SJCRH30 (cell line): ENCODE measurements at regions not wholly inside any gene's neighbourhood (a gene's known extent, or its start where the extent isn't known, plus 50 kb on each side); places are given as distances from the start of the nearest gene placed in this dataset.
"Not testable (repeated sequence)": the region's sequence is repeated elsewhere in the genome, so short reads cannot be mapped to it uniquely, and the experiment has no call there.

Experiments
- DNase-seq, 2 experiments: peaks; one replicate each; pipeline ENCODE4 v3.0.0-alpha.2; 2015 to 2020
- H3K27ac ChIP-seq: fragments of 250-450 bp; sonication (Bioruptor Pico); 2 replicates; pipeline ENCODE4 v1.5.1; 2020; ENCODE audit warnings: mild to moderate bottlenecking, moderate library complexity
- H3K27me3 ChIP-seq: fragments of 250-450 bp; sonication (Bioruptor Pico); 2 replicates; pipeline ENCODE4 v1.5.1; 2020; ENCODE audit warnings: mild to moderate bottlenecking, moderate library complexity
- H3K36me3 ChIP-seq: fragments of 250-450 bp; sonication (Bioruptor Pico); 2 replicates; pipeline ENCODE4 v1.5.1; 2020; ENCODE audit warnings: mild to moderate bottlenecking, moderate library complexity
- H3K4me1 ChIP-seq: fragments of 250-450 bp; sonication (Bioruptor Pico); 2 replicates; pipeline ENCODE4 v1.5.1; 2020; ENCODE audit warnings: mild to moderate bottlenecking, moderate library complexity
- H3K4me3 ChIP-seq: fragments of 250-450 bp; sonication (Bioruptor Pico); 2 replicates; pipeline ENCODE4 v1.5.1; 2020; ENCODE audit warnings: mild to moderate bottlenecking, moderate library complexity
- H3K9me3 ChIP-seq: fragments of 250-450 bp; sonication (Bioruptor Pico); replicated peaks from 2 replicates; pipeline ENCODE4 v1.5.1; 2020; ENCODE audit warnings: mild to moderate bottlenecking, moderate library complexity

GRCh38 chr3:26480377-26480776 lies 142.2 kb upstream of the LRRC3B start:
- H3K27me3 ChIP-seq, result no peaks in the 10 kb centered on the region
- no peaks in the 10 kb centered on the region for H3K36me3 ChIP-seq
- no peaks in the 10 kb centered on the region for H3K4me1 ChIP-seq
- no peak overlapping the region for H3K4me3 ChIP-seq
- H3K27ac ChIP-seq, result no peak overlapping the region
- no peak for DNase-seq
- H3K9me3 ChIP-seq, result no peaks in the 10 kb centered on the region

GRCh38 chr3:26484140-26484539 lies 138.4 kb upstream of the LRRC3B start:
- Histone ChIP-seq H3K27ac (no peak overlapping the region), H3K36me3 (no peaks in the 10 kb centered on the region), H3K27me3 (0 out of 2 replicates have a peak, but pooled peaks cover 3% of the 10 kb centered on the region), H3K4me1 (no peaks in the 10 kb centered on the region), H3K4me3 (no peak overlapping the region), H3K9me3 (no peaks in the 10 kb centered on the region)
- peak; percentile 5 to 38 for DNase-seq

GRCh38 chr3:26498271-26498670 lies 124.3 kb upstream of the LRRC3B start:
- no peak overlapping the region for H3K4me3 ChIP-seq
- H3K27ac ChIP-seq, result no peak overlapping the region
- DNase-seq, result no peak

GRCh38 chr3:26505399-26505798 lies 117.2 kb upstream of the LRRC3B start:
- H3K27ac ChIP-seq, result no peak overlapping the region
- no peak for DNase-seq
- no peaks in the 10 kb centered on the region for H3K4me1 ChIP-seq
- H3K9me3 ChIP-seq, result no peaks in the 10 kb centered on the region
- no peaks in the 10 kb centered on the region for H3K36me3 ChIP-seq
- H3K27me3 ChIP-seq, result peaks cover 11% of the 10 kb centered on the region; the same call in 1 of the 2 replicates
- no peak overlapping the region for H3K4me3 ChIP-seq

More at GRCh38 chr3:26498271-26498670, 124.3 kb upstream of the LRRC3B start:
- no peaks in the 10 kb centered on the region for H3K4me1 ChIP-seq
- no peaks in the 10 kb centered on the region for H3K36me3 ChIP-seq
- H3K9me3 ChIP-seq, result no peaks in the 10 kb centered on the region
- no peaks in the 10 kb centered on the region for H3K27me3 ChIP-seq

- not testable (repeated sequence) for H3K4me3 ChIP-seq, H3K27me3 ChIP-seq, DNase-seq, H3K27ac ChIP-seq, H3K36me3 ChIP-seq, H3K9me3 ChIP-seq, H3K4me1 ChIP-seq
Measured at GRCh38 chr3:26514445-26515029, 108.0 kb upstream of the LRRC3B start.

- Histone ChIP-seq H3K27me3 (no peaks in the 10 kb centered on the region), H3K4me3 (no peak overlapping the region), H3K9me3 (no peaks in the 10 kb centered on the region), H3K36me3 (no peaks in the 10 kb centered on the region), H3K4me1 (no peaks in the 10 kb centered on the region), H3K27ac (no peak overlapping the region)
- DNase-seq, result no peak
Measured at GRCh38 chr3:26515351-26515750, 107.2 kb upstream of the LRRC3B start.

- Histone ChIP-seq H3K9me3 (no peaks in the 10 kb centered on the region), H3K4me1 (no peaks in the 10 kb centered on the region), H3K36me3 (no peaks in the 10 kb centered on the region), H3K27me3 (no peaks in the 10 kb centered on the region), H3K4me3 (no peak overlapping the region), H3K27ac (no peak overlapping the region)
- DNase-seq, result no peak
Measured at GRCh38 chr3:26521261-26521660, 101.3 kb upstream of the LRRC3B start.

- no peak overlapping the region for H3K27ac ChIP-seq
- peak in 1 of 2 experiments; percentile 9 for DNase-seq
- no peaks in the 10 kb centered on the region for H3K36me3 ChIP-seq
- H3K9me3 ChIP-seq, result no peaks in the 10 kb centered on the region
- no peak overlapping the region for H3K4me3 ChIP-seq
- H3K4me1 ChIP-seq, result no peaks in the 10 kb centered on the region
- H3K27me3 ChIP-seq, result no peaks in the 10 kb centered on the region
Measured at GRCh38 chr3:26522919-26523318, 99.7 kb upstream of the LRRC3B start.

- H3K27ac ChIP-seq, result no peak overlapping the region
- no peak for DNase-seq
- no peak overlapping the region for H3K4me3 ChIP-seq
- H3K9me3 ChIP-seq, result no peaks in the 10 kb centered on the region
- H3K27me3 ChIP-seq, result no peaks in the 10 kb centered on the region
- no peaks in the 10 kb centered on the region for H3K36me3 ChIP-seq
- H3K4me1 ChIP-seq, result no peaks in the 10 kb centered on the region
Measured at GRCh38 chr3:26525013-26525412, 97.6 kb upstream of the LRRC3B start.

- Histone ChIP-seq H3K27me3 (peaks cover 2% of the 10 kb centered on the region; the same call in 1 of the 2 replicates), H3K36me3 (no peaks in the 10 kb centered on the region), H3K9me3 (peaks cover 4% of the 10 kb centered on the region; the same call in 1 of the 2 replicates), H3K4me1 (no peaks in the 10 kb centered on the region), H3K27ac (no peak overlapping the region), H3K4me3 (no peak overlapping the region)
- no peak for DNase-seq
Measured at GRCh38 chr3:26535151-26535550, 87.4 kb upstream of the LRRC3B start.

- Histone ChIP-seq H3K27me3 (peaks cover 2% of the 10 kb centered on the region; the same call in 1 of the 2 replicates), H3K4me1 (no peaks in the 10 kb centered on the region), H3K27ac (no peak overlapping the region), H3K9me3 (no peaks in the 10 kb centered on the region), H3K4me3 (no peak overlapping the region), H3K36me3 (no peaks in the 10 kb centered on the region)
- no peak for DNase-seq
Measured at GRCh38 chr3:26536955-26537354, 85.6 kb upstream of the LRRC3B start.

- no peak overlapping the region for H3K4me3 ChIP-seq
- H3K27me3 ChIP-seq, result peaks cover 7% of the 10 kb centered on the region; the same call in 1 of the 2 replicates
- H3K36me3 ChIP-seq, result no peaks in the 10 kb centered on the region
- no peak for DNase-seq
- no peaks in the 10 kb centered on the region for H3K9me3 ChIP-seq
- no peak overlapping the region for H3K27ac ChIP-seq
- no peaks in the 10 kb centered on the region for H3K4me1 ChIP-seq
Measured at GRCh38 chr3:26550413-26550812, 72.2 kb upstream of the LRRC3B start.

GRCh38 chr3:26556637-26557036 lies 65.9 kb upstream of the LRRC3B start:
- Histone ChIP-seq H3K9me3 (no peaks in the 10 kb centered on the region), H3K4me1 (no peaks in the 10 kb centered on the region), H3K27me3 (peaks cover 7% of the 10 kb centered on the region; the same call in 1 of the 2 replicates), H3K27ac (no peak overlapping the region), H3K4me3 (no peak overlapping the region), H3K36me3 (no peaks in the 10 kb centered on the region)
- no peak for DNase-seq

GRCh38 chr3:26558257-26558656 lies 64.3 kb upstream of the LRRC3B start:
- Histone ChIP-seq H3K4me3 (no peak overlapping the region), H3K27ac (no peak overlapping the region), H3K4me1 (no peaks in the 10 kb centered on the region), H3K9me3 (no peaks in the 10 kb centered on the region), H3K27me3 (0 out of 2 replicates have a peak, but pooled peaks cover 2% of the 10 kb centered on the region), H3K36me3 (no peaks in the 10 kb centered on the region)
- no peak for DNase-seq

GRCh38 chr3:26559227-26559626 lies 63.3 kb upstream of the LRRC3B start:
- Histone ChIP-seq H3K4me1 (no peaks in the 10 kb centered on the region), H3K4me3 (no peak overlapping the region), H3K9me3 (no peaks in the 10 kb centered on the region), H3K27me3 (peaks cover under 1% of the 10 kb centered on the region; the same call in 1 of the 2 replicates), H3K36me3 (no peaks in the 10 kb centered on the region), H3K27ac (no peak overlapping the region)
- no peak for DNase-seq

GRCh38 chr3:26560081-26560480 lies 62.5 kb upstream of the LRRC3B start:
- no peak overlapping the region for H3K27ac ChIP-seq
- H3K4me1 ChIP-seq, result no peaks in the 10 kb centered on the region
- H3K9me3 ChIP-seq, result no peaks in the 10 kb centered on the region
- H3K36me3 ChIP-seq, result no peaks in the 10 kb centered on the region
- no peak overlapping the region for H3K4me3 ChIP-seq
- H3K27me3 ChIP-seq, result peaks cover 5% of the 10 kb centered on the region; the same call in 1 of the 2 replicates
- DNase-seq, result no peak
